Body of pancreas (tissue), 4 donors: ENCODE measurements at regions not wholly inside any gene's neighbourhood (a gene's known extent, or its start where the extent isn't known, plus 50 kb on each side); places are given as distances from the start of the nearest gene placed in this dataset.
"Not testable (repeated sequence)": the region's sequence is repeated elsewhere in the genome, so short reads cannot be mapped to it uniquely, and the experiment has no call there.

Experiments
- ATAC-seq: fragments of 150-250 bp; one replicate; pipeline ENCODE4 v1.9.1; 2016
- DNase-seq, 4 donors: peaks; one replicate each; pipeline ENCODE4 v3.0.0-alpha.2; 2019
- H3K27ac ChIP-seq, 4 donors: fragments of 200-600 bp; sonication (generic); 1 replicate in 3 of 4; 2 replicates in 1 of 4; pipeline versions ENCODE4 v1.5.1 to v1.6.1; 2016 to 2019; ENCODE audit warnings: mild to moderate bottlenecking in 1 of 4, mixed read lengths in 1 of 4, moderate library complexity in 1 of 4
- H3K27me3 ChIP-seq, 2 donors: fragments of 200-600 bp; sonication (generic); one replicate each; pipeline ENCODE4 v1.6.0; 2016; ENCODE audit warnings: mild to moderate bottlenecking in 1 of 2
- H3K36me3 ChIP-seq, 2 donors: fragments of 200-600 bp; sonication (generic); replicated peaks in 1 of 2; 2 replicates each; pipeline ENCODE4 v1.5.1; 2016; ENCODE audit warnings: low read depth in 2 of 2; ENCODE audit not compliant: insufficient read depth in 1 of 2
- H3K4me1 ChIP-seq: fragments of 200-600 bp; sonication (generic); one replicate; pipeline ENCODE4 v1.6.0; 2016
- H3K4me3 ChIP-seq, 2 donors: fragments of 200-600 bp; sonication (generic); 1 replicate in 1 of 2; 2 replicates in 1 of 2; pipeline ENCODE4 v1.5.1; 2016 to 2019
- H3K9me3 ChIP-seq, 3 donors: fragments of 200-600 bp; sonication (generic); 1 replicate in 2 of 3; 2 replicates in 1 of 3; pipeline ENCODE4 v1.5.1; 2016
- CTCF ChIP-seq, 7 experiments: fragments of 450-650 bp in 4 of 7; fragments of 200-600 bp in 3 of 7; sonication (generic) in 3 of 7; IDR thresholded peaks; one replicate each; pipeline ENCODE4 v1.5.1; 2016 to 2019; ENCODE audit warnings: antibody characterized with exemption in 7 of 7
- POLR2A ChIP-seq, 3 donors: fragments of 450-650 bp; IDR thresholded peaks; one replicate each; pipeline ENCODE4 v1.6.1; 2016; ENCODE audit warnings: antibody characterized with exemption in 3 of 3, mild to moderate bottlenecking in 2 of 3
- WGBS, 2 donors: methylation state at CpG; one replicate each; pipeline ENCODE4 v1.1.5; 2017; 5-methylcytosine and 5-hydroxymethylcytosine counted together
- intact Hi-C: fragments of 100-400 bp; cut with DNase I; formaldehyde crosslinking; loops from one replicate; pipeline ENCODE4 v1.15.1; 2023

GRCh38 chr20:55649254-55649653 is 356.1 kb downstream of the CBLN4 start:
- no peaks in the 10 kb centered on the region for H3K9me3 ChIP-seq
- no peaks in the 10 kb centered on the region for H3K36me3 ChIP-seq
- no peak for ATAC-seq
- no peak overlapping the region for H3K27ac ChIP-seq
- 55 to 57% methylated on average over 6 of the region's 6 CpGs for WGBS, 2 donors
- no peaks in the 10 kb centered on the region for H3K4me1 ChIP-seq
- no peak overlapping the region for H3K4me3 ChIP-seq
- H3K27me3 ChIP-seq = no peaks in the 10 kb centered on the region
- intact Hi-C loops = no loop called here
- TF ChIP-seq CTCF (IDR thresholded peaks at IDR 0.05) (no peak), POLR2A (IDR thresholded peaks at IDR 0.05) (no peak)
- no peak for DNase-seq

GRCh38 chr20:55646851-55647250 is 358.5 kb downstream of the CBLN4 start:
- Histone ChIP-seq H3K9me3 (no peaks in the 10 kb centered on the region), H3K27me3 (no peaks in the 10 kb centered on the region), H3K27ac (no peak overlapping the region), H3K4me1 (no peaks in the 10 kb centered on the region), H3K4me3 (no peak overlapping the region), H3K36me3 (no peaks in the 10 kb centered on the region)
- no peak for DNase-seq
- intact Hi-C loops = no loop called here
- 58 to 65% methylated on average over 4 of the region's 4 CpGs for WGBS, 2 donors
- TF ChIP-seq POLR2A (IDR thresholded peaks at IDR 0.05) (no peak), CTCF (IDR thresholded peaks at IDR 0.05) (no peak)
- ATAC-seq = no peak

GRCh38 chr20:55641497-55641896 is 363.8 kb downstream of the CBLN4 start:
- no peaks in the 10 kb centered on the region for H3K36me3 ChIP-seq
- 30 to 44% methylated on average over 1 of the region's 1 CpG for WGBS, 2 donors
- TF ChIP-seq CTCF (IDR thresholded peaks at IDR 0.05) (no peak), POLR2A (IDR thresholded peaks at IDR 0.05) (no peak)
- no peaks in the 10 kb centered on the region for H3K4me1 ChIP-seq
- no peak for DNase-seq
- H3K27ac ChIP-seq = no peak overlapping the region
- H3K4me3 ChIP-seq = no peak overlapping the region
- intact Hi-C loops = no loop called here
- no peaks in the 10 kb centered on the region for H3K9me3 ChIP-seq
- ATAC-seq = no peak
- no peaks in the 10 kb centered on the region for H3K27me3 ChIP-seq

GRCh38 chr20:55635870-55636269 is 369.4 kb downstream of the CBLN4 start:
- 45 to 47% methylated on average over 2 of the region's 2 CpGs for WGBS, 2 donors
- TF ChIP-seq POLR2A (IDR thresholded peaks at IDR 0.05) (no peak), CTCF (IDR thresholded peaks at IDR 0.05) (no peak)
- intact Hi-C loops = no loop called here
- Histone ChIP-seq H3K27ac (no peak overlapping the region), H3K9me3 (no peaks in the 10 kb centered on the region), H3K27me3 (no peaks in the 10 kb centered on the region), H3K36me3 (no peaks in the 10 kb centered on the region), H3K4me3 (no peak overlapping the region), H3K4me1 (no peaks in the 10 kb centered on the region)
- no peak for ATAC-seq
- DNase-seq = no peak

GRCh38 chr20:55632592-55632991 is 372.7 kb downstream of the CBLN4 start:
- WGBS, 2 donors = 78 to 89% methylated on average over 5 of the region's 6 CpGs
- Histone ChIP-seq H3K27ac (no peak overlapping the region), H3K4me1 (no peaks in the 10 kb centered on the region), H3K4me3 (no peak overlapping the region), H3K27me3 (no peaks in the 10 kb centered on the region), H3K9me3 (no peaks in the 10 kb centered on the region), H3K36me3 (no peaks in the 10 kb centered on the region)
- no peak for ATAC-seq
- no peak for DNase-seq
- intact Hi-C loops = no loop called here
- TF ChIP-seq POLR2A (IDR thresholded peaks at IDR 0.05) (no peak), CTCF (IDR thresholded peaks at IDR 0.05) (no peak)

GRCh38 chr20:55629143-55629542 is 376.2 kb downstream of the CBLN4 start:
- DNase-seq, H3K9me3 ChIP-seq, H3K27me3 ChIP-seq, intact Hi-C loops, H3K4me1 ChIP-seq, H3K27ac ChIP-seq, H3K36me3 ChIP-seq, ATAC-seq, H3K4me3 ChIP-seq: not testable (repeated sequence)
- WGBS, 2 donors = 68 to 85% methylated on average over 4 of the region's 4 CpGs
